Neural progenitor cell (in vitro differentiated cells): ENCODE measurements at regions not wholly inside any gene's neighbourhood (a gene's known extent, or its start where the extent isn't known, plus 50 kb on each side); places are given as distances from the start of the nearest gene placed in this dataset.

Experiments used
- DNase-seq: peaks from one replicate; pipeline ENCODE4 v3.0.0-alpha.2; 2016; ENCODE audit warnings: low spot score
- H2AFZ ChIP-seq: fragments of 200-600 bp; sonication (generic); replicated peaks from 2 replicates; pipeline ENCODE4 v1.6.1; 2016; ENCODE audit warnings: antibody characterized with exemption
- H3F3A ChIP-seq: fragments of 200-600 bp; sonication (generic); 2 replicates; pipeline ENCODE4 v1.6.1; 2016; ENCODE audit warnings: antibody characterized with exemption, low read depth
- H3K27ac ChIP-seq: fragments of 200-600 bp; sonication (generic); 2 replicates; pipeline ENCODE4 v1.5.1; 2016; ENCODE audit warnings: mild to moderate bottlenecking
- H3K27me3 ChIP-seq: fragments of 200-600 bp; sonication (generic); 2 replicates; pipeline ENCODE4 v1.6.1; 2016; ENCODE audit warnings: mild to moderate bottlenecking, moderate library complexity
- H3K36me3 ChIP-seq: fragments of 200-600 bp; sonication (generic); 2 replicates; pipeline ENCODE4 v1.5.1; 2016
- H3K4me1 ChIP-seq: fragments of 200-600 bp; sonication (generic); 2 replicates; pipeline ENCODE4 v1.6.1; 2016; ENCODE audit warnings: mixed run types
- H3K4me2 ChIP-seq: fragments of 200-600 bp; sonication (generic); 2 replicates; pipeline ENCODE4 v1.6.1; 2016
- H3K4me3 ChIP-seq: fragments of 200-600 bp; sonication (generic); 2 replicates; pipeline ENCODE4 v1.5.1; 2016
- H3K79me2 ChIP-seq: fragments of 200-600 bp; sonication (generic); 2 replicates; pipeline ENCODE4 v1.6.1; 2016; ENCODE audit warnings: low read depth
- H3K9ac ChIP-seq: fragments of 200-600 bp; sonication (generic); 2 replicates; pipeline ENCODE4 v1.6.1; 2016
- H3K9me3 ChIP-seq: fragments of 200-600 bp; sonication (generic); 2 replicates; pipeline ENCODE4 v1.5.1; 2016; ENCODE audit warnings: low read depth
- H4K20me1 ChIP-seq: fragments of 200-600 bp; sonication (generic); 2 replicates; pipeline ENCODE4 v1.6.1; 2016; ENCODE audit warnings: low read depth
- H3K27ac Mint-ChIP-seq: 3 replicates; pipeline ENCODE4 v1.8.0; 2021; ENCODE audit warnings: mixed read lengths
- H3K27me3 Mint-ChIP-seq: 2 replicates; pipeline ENCODE4 v1.8.0; 2022; ENCODE audit warnings: low read depth, mild to moderate bottlenecking, inconsistent platforms, moderate library complexity, mixed read lengths; ENCODE audit not compliant: insufficient read depth
- H3K36me3 Mint-ChIP-seq: 3 replicates; pipeline ENCODE4 v1.8.0; 2021; ENCODE audit warnings: mixed read lengths
- H3K4me1 Mint-ChIP-seq: 3 replicates; pipeline ENCODE4 v1.8.0; 2021; ENCODE audit warnings: mixed read lengths
- H3K4me3 Mint-ChIP-seq: 3 replicates; pipeline ENCODE4 v1.8.0; 2021; ENCODE audit warnings: mild to moderate bottlenecking, moderate library complexity, mixed read lengths
- H3K9me3 Mint-ChIP-seq: 3 replicates; pipeline ENCODE4 v1.8.0; 2020; ENCODE audit warnings: mixed read lengths
- EZH2 ChIP-seq: fragments of 200-600 bp; sonication (generic); IDR thresholded peaks from 2 replicates; pipeline ENCODE4 v1.6.1; 2017; ENCODE audit warnings: antibody characterized with exemption, mild to moderate bottlenecking, moderate library complexity
- EZH2phosphoT487 ChIP-seq: fragments of 200-600 bp; sonication (generic); IDR thresholded peaks from 2 replicates; pipeline ENCODE4 v1.6.1; 2017; ENCODE audit warnings: antibody characterized with exemption
- TF ChIP-seq, protein P1 (sequence below): fragments of 200-600 bp; sonication (generic); IDR thresholded peaks from 2 replicates; pipeline ENCODE4 v1.5.1; 2017; ENCODE audit warnings: antibody characterized with exemption, mild to moderate bottlenecking

GRCh38 chr4:117328333-117328732, 243.0 kb upstream of the TRAM1L1 start:
- H3K27ac Mint-ChIP-seq: no peak overlapping the region
- peaks cover 5% of the 10 kb centered on the region for H3K9me3 Mint-ChIP-seq
- H3K9me3 ChIP-seq: no peaks in the 10 kb centered on the region
- H3K27me3 Mint-ChIP-seq: no peaks in the 10 kb centered on the region
- no peak overlapping the region for H3K4me3 ChIP-seq
- H3K79me2 ChIP-seq: no peaks in the 10 kb centered on the region
- no peak overlapping the region for H3K4me2 ChIP-seq
- H3K4me3 Mint-ChIP-seq: no peak overlapping the region
- no peak overlapping the region for H2AFZ ChIP-seq
- no peaks in the 10 kb centered on the region for H4K20me1 ChIP-seq
- H3K36me3 Mint-ChIP-seq: no peaks in the 10 kb centered on the region
- TF ChIP-seq, protein P1, sequence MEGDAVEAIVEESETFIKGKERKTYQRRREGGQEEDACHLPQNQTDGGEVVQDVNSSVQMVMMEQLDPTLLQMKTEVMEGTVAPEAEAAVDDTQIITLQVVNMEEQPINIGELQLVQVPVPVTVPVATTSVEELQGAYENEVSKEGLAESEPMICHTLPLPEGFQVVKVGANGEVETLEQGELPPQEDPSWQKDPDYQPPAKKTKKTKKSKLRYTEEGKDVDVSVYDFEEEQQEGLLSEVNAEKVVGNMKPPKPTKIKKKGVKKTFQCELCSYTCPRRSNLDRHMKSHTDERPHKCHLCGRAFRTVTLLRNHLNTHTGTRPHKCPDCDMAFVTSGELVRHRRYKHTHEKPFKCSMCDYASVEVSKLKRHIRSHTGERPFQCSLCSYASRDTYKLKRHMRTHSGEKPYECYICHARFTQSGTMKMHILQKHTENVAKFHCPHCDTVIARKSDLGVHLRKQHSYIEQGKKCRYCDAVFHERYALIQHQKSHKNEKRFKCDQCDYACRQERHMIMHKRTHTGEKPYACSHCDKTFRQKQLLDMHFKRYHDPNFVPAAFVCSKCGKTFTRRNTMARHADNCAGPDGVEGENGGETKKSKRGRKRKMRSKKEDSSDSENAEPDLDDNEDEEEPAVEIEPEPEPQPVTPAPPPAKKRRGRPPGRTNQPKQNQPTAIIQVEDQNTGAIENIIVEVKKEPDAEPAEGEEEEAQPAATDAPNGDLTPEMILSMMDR: no peak
- no peak for TF ChIP-seq EZH2phosphoT487
- TF ChIP-seq EZH2: no peak
- H3K9ac ChIP-seq: no peak overlapping the region
- H3K4me1 ChIP-seq: no peaks in the 10 kb centered on the region
- no peak for DNase-seq
- no peaks in the 10 kb centered on the region for H3K27me3 ChIP-seq
- no peaks in the 10 kb centered on the region for H3F3A ChIP-seq
- H3K27ac ChIP-seq: no peak overlapping the region
- H3K36me3 ChIP-seq: no peaks in the 10 kb centered on the region
- H3K4me1 Mint-ChIP-seq: peaks cover 5% of the 10 kb centered on the region

- no peaks in the 10 kb centered on the region for H3K36me3 Mint-ChIP-seq
- Histone ChIP-seq H3F3A (no peaks in the 10 kb centered on the region), H3K79me2 (no peaks in the 10 kb centered on the region), H2AFZ (no peak overlapping the region), H3K4me2 (no peak overlapping the region), H4K20me1 (no peaks in the 10 kb centered on the region), H3K4me3 (no peak overlapping the region), H3K4me1 (no peaks in the 10 kb centered on the region), H3K36me3 (no peaks in the 10 kb centered on the region), H3K27ac (no peak overlapping the region), H3K27me3 (no peaks in the 10 kb centered on the region), H3K9ac (no peak overlapping the region), H3K9me3 (no peaks in the 10 kb centered on the region)
- no peaks in the 10 kb centered on the region for H3K9me3 Mint-ChIP-seq
- no peak overlapping the region for H3K27ac Mint-ChIP-seq
- H3K4me1 Mint-ChIP-seq: peaks cover 5% of the 10 kb centered on the region
- no peaks in the 10 kb centered on the region for H3K27me3 Mint-ChIP-seq
- DNase-seq: no peak
- no peak overlapping the region for H3K4me3 Mint-ChIP-seq
- TF ChIP-seq, protein P1: no peak
- TF ChIP-seq EZH2 (no peak), EZH2phosphoT487 (no peak)
Measured at GRCh38 chr4:117331817-117332216, 246.4 kb upstream of the TRAM1L1 start.

DNA sequence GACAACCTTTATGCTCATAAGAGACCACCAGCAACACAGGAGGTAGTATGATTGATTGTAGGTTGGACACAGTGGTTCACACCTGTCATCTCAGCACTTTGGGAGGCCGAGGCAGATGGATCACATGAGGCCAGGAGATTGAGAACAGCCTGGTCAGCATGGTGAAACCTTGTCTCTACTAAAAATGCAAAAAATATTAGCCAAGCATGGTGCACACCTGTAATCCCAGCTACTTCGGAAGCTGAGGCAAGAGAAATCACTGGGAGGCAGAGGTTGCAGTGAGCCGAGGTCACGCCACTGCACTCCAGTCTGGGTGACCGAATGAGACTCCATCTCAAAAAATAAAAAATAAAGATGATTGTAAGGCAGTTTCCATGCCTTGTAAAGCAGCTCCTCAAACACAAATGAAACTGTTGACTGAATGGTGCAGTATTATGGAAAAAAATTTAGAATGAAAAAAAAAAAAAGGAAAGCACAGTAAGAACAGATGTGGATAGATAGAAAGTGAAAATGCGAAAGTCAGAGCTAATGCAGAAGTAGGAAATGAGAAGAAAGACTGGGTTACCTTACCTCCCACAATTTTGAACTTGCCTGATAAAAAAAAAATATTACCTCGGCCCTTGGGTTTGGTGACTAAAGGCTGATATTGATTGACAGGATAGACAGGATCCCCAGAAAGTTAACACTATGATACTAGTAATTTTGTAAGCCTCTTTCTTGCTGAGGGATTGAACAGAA, 249.2 kb upstream of the TRAM1L1 start:
- Histone ChIP-seq H3K4me2 (no peak overlapping the region), H3K9me3 (no peaks in the 10 kb centered on the region), H2AFZ (no peak overlapping the region), H3K36me3 (no peaks in the 10 kb centered on the region), H3K27me3 (no peaks in the 10 kb centered on the region), H3K9ac (no peak overlapping the region), H4K20me1 (no peaks in the 10 kb centered on the region), H3F3A (no peaks in the 10 kb centered on the region), H3K4me1 (no peaks in the 10 kb centered on the region), H3K4me3 (no peak overlapping the region), H3K79me2 (no peaks in the 10 kb centered on the region), H3K27ac (no peak overlapping the region)
- no peak overlapping the region for H3K27ac Mint-ChIP-seq
- H3K9me3 Mint-ChIP-seq: no peaks in the 10 kb centered on the region
- H3K4me1 Mint-ChIP-seq: no peaks in the 10 kb centered on the region
- no peak overlapping the region for H3K4me3 Mint-ChIP-seq
- TF ChIP-seq EZH2phosphoT487 (no peak), EZH2 (no peak)
- TF ChIP-seq, protein P1: no peak
- no peaks in the 10 kb centered on the region for H3K27me3 Mint-ChIP-seq
- no peak for DNase-seq
- no peaks in the 10 kb centered on the region for H3K36me3 Mint-ChIP-seq
